Osteoblast (primary cell): ENCODE measurements at regions not wholly inside any gene's neighbourhood (a gene's known extent, or its start where the extent isn't known, plus 50 kb on each side); places are given as distances from the start of the nearest gene placed in this dataset.
A peak's percentile ranks its signal among the peaks of the same experiment; 100 is the strongest.

ENCODE experiments used
- DNase-seq: peaks from one replicate; pipeline ENCODE4 v3.0.0; 2011; ENCODE audit warnings: low spot score, mixed read lengths; ENCODE audit not compliant: insufficient read length; ENCODE audit errors: missing footprints
- H2AFZ ChIP-seq: 2 replicates; pipeline ENCODE4 v1.6.0; 2011; ENCODE audit warnings: mild to moderate bottlenecking, low read length
- H3K27ac ChIP-seq: 2 replicates; pipeline ENCODE4 v1.5.1; 2011; ENCODE audit warnings: mild to moderate bottlenecking, low read depth, low read length, moderate library complexity
- H3K27me3 ChIP-seq: 2 replicates; pipeline ENCODE4 v1.6.0; 2012; ENCODE audit warnings: mild to moderate bottlenecking, control low read depth, inconsistent platforms, low read length, moderate library complexity; ENCODE audit not compliant: insufficient read depth
- H3K36me3 ChIP-seq: 2 replicates; pipeline ENCODE4 v1.5.1; 2011; ENCODE audit warnings: mild to moderate bottlenecking, low read length, control low read depth, moderate library complexity; ENCODE audit not compliant: insufficient read depth
- H3K4me1 ChIP-seq: 2 replicates; pipeline ENCODE4 v1.5.1; 2011; ENCODE audit warnings: mild to moderate bottlenecking, low read length, control low read depth, moderate library complexity; ENCODE audit not compliant: insufficient read depth
- H3K4me2 ChIP-seq: 2 replicates; pipeline ENCODE4 v1.6.0; 2011; ENCODE audit warnings: mild to moderate bottlenecking, low read length; ENCODE audit not compliant: insufficient read depth
- H3K4me3 ChIP-seq: fragments of 200-600 bp; sonication (generic); 3 replicates; pipeline ENCODE4 v1.5.1; 2012; ENCODE audit warnings: mild to moderate bottlenecking, low read length, inconsistent platforms; ENCODE audit not compliant: insufficient read depth
- H3K79me2 ChIP-seq: 2 replicates; pipeline ENCODE4 v1.6.0; 2012; ENCODE audit warnings: mild to moderate bottlenecking, low read length, control low read depth, inconsistent platforms; ENCODE audit not compliant: insufficient read depth
- H3K9me3 ChIP-seq: 2 replicates; pipeline ENCODE4 v1.5.1; 2011; ENCODE audit warnings: low read depth, low read length, control low read depth
- H4K20me1 ChIP-seq: 2 replicates; pipeline ENCODE4 v1.6.0; 2012; ENCODE audit warnings: mild to moderate bottlenecking, low read length, control low read depth; ENCODE audit not compliant: insufficient read depth
- TF ChIP-seq, protein P1 (sequence below): IDR thresholded peaks from 2 replicates; pipeline ENCODE4 v1.5.1; 2011; ENCODE audit warnings: mild to moderate bottlenecking, low read depth, low read length, moderate library complexity; ENCODE audit errors: extremely low read depth

DNA sequence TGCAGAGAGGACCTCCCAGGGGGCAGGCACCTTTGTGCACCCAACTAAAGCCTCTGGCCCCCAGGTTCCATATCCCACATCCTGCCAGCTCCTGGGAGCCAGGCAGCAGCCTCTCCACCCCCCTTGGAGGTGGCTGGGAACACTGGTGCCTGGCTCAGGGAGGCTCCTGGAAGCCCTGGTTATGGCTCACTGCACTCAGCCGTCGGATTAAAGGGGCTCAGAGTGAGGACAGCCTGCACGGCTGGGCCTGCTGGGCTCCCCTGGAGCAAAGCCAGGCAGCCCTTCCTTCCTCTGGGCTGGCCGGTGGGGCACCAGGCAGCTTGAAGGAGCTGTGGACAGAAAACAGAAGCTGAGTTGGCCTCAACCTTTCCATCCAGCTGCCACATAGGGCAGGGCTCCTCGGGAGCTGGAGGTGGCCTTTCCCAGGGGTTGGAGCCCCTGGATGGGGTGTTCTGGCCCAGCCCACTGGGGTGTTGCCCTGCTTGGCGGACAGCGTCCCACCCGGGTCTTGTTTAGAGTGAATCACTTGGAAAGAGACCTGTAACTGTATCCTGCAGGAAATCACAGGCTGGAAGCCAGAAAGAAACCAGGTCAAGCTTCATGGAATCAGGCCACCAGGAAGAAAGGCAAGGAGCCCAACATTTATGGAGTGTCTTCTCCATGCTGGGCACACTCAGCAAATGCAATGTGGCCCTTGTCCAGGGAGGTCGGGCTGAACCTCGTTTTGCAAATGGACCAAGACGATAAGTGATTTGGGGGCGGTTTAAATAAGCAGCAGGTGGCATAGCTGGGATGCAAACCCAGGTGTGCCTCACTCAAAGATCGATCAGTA, 253.3 kb downstream of the SOX9 start:
- no peak overlapping the region for H3K4me2 ChIP-seq
- peaks cover 15% of the 10 kb centered on the region for H3K4me1 ChIP-seq
- H3K27me3 ChIP-seq, result no peaks in the 10 kb centered on the region
- peak; percentile 38 for DNase-seq
- H3K27ac ChIP-seq, result no peak overlapping the region
- TF ChIP-seq, protein P1, sequence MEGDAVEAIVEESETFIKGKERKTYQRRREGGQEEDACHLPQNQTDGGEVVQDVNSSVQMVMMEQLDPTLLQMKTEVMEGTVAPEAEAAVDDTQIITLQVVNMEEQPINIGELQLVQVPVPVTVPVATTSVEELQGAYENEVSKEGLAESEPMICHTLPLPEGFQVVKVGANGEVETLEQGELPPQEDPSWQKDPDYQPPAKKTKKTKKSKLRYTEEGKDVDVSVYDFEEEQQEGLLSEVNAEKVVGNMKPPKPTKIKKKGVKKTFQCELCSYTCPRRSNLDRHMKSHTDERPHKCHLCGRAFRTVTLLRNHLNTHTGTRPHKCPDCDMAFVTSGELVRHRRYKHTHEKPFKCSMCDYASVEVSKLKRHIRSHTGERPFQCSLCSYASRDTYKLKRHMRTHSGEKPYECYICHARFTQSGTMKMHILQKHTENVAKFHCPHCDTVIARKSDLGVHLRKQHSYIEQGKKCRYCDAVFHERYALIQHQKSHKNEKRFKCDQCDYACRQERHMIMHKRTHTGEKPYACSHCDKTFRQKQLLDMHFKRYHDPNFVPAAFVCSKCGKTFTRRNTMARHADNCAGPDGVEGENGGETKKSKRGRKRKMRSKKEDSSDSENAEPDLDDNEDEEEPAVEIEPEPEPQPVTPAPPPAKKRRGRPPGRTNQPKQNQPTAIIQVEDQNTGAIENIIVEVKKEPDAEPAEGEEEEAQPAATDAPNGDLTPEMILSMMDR, result no peak
- no peaks in the 10 kb centered on the region for H3K79me2 ChIP-seq
- H3K36me3 ChIP-seq, result no peaks in the 10 kb centered on the region
- no peaks in the 10 kb centered on the region for H3K9me3 ChIP-seq
- no peaks in the 10 kb centered on the region for H4K20me1 ChIP-seq
- no peak overlapping the region for H2AFZ ChIP-seq
- no peak overlapping the region for H3K4me3 ChIP-seq

DNA sequence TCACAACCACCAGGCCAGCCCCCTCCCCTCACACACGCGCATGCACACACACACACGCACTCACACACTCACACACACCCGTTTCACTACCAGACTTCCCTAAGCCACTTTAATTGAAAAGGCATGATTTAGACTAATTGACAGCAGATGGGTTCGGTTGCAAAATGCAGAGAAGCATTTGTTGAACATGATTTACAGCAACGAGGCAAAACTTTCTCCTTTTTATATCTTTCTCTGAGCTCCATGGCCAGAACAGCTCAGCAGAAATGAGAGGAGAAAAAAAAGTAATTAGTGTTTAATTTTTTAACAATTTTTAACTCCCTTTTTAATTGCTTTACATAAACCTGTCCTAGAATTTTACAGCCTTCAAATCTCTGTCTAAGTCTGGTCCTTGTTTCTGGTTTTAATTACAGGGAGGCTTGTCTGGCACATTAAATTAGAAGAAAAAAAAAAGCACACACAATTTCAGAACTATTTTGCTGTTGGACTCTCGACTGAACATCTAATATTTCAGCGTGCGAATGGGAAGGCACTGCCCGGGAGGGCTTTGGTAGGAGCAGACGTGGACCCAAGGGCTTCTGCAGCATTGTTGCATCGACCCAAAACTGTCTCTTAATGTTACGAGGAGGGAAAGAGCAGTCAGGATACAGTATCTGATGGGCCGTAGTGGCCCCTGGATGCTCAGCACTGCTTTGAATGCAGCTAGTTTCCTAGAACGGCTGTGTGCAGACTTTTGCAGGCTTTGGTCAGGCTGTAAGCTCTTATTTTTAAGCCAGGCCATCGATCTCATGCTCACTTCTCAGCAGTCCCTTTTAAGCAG, 255.9 kb downstream of the SOX9 start:
- Histone ChIP-seq H4K20me1 (no peaks in the 10 kb centered on the region), H3K4me3 (no peak overlapping the region), H3K9me3 (no peaks in the 10 kb centered on the region), H3K36me3 (no peaks in the 10 kb centered on the region), H2AFZ (no peak overlapping the region), H3K4me2 (no peak overlapping the region), H3K79me2 (no peaks in the 10 kb centered on the region), H3K4me1 (peaks cover 10% of the 10 kb centered on the region), H3K27ac (no peak overlapping the region), H3K27me3 (no peaks in the 10 kb centered on the region)
- DNase-seq, result peak; percentile 67
- TF ChIP-seq, protein P1, result no peak

DNA sequence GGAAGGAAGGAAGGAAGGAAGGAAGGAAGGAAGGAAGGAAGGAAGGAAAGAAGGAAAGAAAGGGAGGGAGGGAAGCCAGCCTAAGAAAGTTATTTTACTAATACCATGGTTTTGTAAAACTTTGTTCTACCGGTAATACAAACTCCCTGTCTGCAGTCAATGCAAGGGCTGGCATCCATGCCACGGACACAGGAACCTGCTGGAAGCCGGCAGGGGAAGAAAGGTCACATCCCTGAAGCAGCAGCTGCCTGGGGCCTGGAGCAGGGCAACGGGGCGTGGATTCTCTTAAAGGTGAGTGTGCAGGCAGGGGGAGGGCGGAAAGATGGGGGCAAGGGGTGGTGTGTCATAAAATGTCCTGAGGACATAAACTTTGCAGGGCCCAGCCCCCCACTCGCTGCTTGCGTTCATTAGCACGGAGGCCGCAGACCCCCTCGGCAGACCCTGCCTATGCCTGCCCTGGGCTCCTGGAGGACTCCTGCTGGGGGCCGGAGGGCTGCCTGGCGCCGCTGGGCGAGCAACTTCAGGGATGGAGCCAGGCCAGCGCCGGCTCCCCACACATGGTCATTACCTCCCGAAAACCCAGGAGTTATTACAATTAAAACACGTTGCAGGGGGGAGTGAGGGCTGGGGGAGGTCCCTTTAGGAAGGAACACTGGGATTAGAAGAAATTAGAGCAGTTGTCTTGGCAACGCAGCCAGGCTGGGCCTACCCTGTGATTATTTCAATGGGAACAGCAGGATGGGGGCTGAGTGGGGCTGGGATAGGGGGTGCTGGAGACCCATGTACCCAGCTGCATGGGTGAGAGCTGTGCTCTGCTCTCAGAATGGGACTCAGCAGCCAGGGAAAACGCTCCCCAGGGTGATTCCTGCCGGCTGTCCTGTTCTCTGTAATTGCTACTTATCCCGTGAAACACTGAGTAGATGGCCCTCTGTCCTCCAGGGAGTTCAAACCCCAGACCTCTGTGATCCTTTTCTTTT, 257.9 kb downstream of the SOX9 start:
- no peaks in the 10 kb centered on the region for H4K20me1 ChIP-seq
- H3K4me3 ChIP-seq, result no peak overlapping the region
- no peaks in the 10 kb centered on the region for H3K9me3 ChIP-seq
- H3K27ac ChIP-seq, result no peak overlapping the region
- H2AFZ ChIP-seq, result no peak overlapping the region
- no peaks in the 10 kb centered on the region for H3K36me3 ChIP-seq
- TF ChIP-seq, protein P1, result no peak
- peak; percentile 62 for DNase-seq
- H3K4me2 ChIP-seq, result no peak overlapping the region
- H3K27me3 ChIP-seq, result no peaks in the 10 kb centered on the region
- peaks cover 8% of the 10 kb centered on the region for H3K4me1 ChIP-seq
- H3K79me2 ChIP-seq, result no peaks in the 10 kb centered on the region
